A549 (cell line): ENCODE measurements at regions not wholly inside any gene's neighbourhood (a gene's known extent, or its start where the extent isn't known, plus 50 kb on each side); places are given as distances from the start of the nearest gene placed in this dataset.

Experiments used
- CBX8 ChIP-seq: fragments of 200-600 bp; sonication (generic); IDR thresholded peaks from 2 replicates; pipeline ENCODE4 v1.6.1; 2016
- CEBPB ChIP-seq, 2 experiments: fragments of >200 bp in 1 of 2; sonication (Bioruptor Twin) in 1 of 2; formaldehyde crosslinking in 1 of 2; IDR thresholded peaks; 2 replicates each; pipeline ENCODE4 v1.6.1; 2012 to 2016
- CHD2 ChIP-seq: fragments of 150-350 bp; IDR thresholded peaks from 2 replicates; pipeline ENCODE4 v1.6.1; 2014; ENCODE audit warnings: low read length; ENCODE audit not compliant: partially characterized antibody
- CTCF ChIP-seq: fragments of >200 bp; sonication (Bioruptor Twin); formaldehyde crosslinking; IDR thresholded peaks from 3 replicates; pipeline ENCODE4 v1.5.1; 2016
- KDM1A ChIP-seq: fragments of 200-600 bp; sonication (generic); IDR thresholded peaks from 2 replicates; pipeline ENCODE4 v1.6.1; 2016; ENCODE audit warnings: low read depth, mild to moderate bottlenecking
- MAX ChIP-seq: IDR thresholded peaks from 2 replicates; pipeline ENCODE4 v1.6.1; 2012
- MYC ChIP-seq: IDR thresholded peaks from 2 replicates; pipeline ENCODE4 v1.6.1; 2012; ENCODE audit warnings: mild to moderate bottlenecking, inconsistent platforms, low read length, improper control_type of control experiment, borderline replicate concordance
- PBX3 ChIP-seq: IDR thresholded peaks from 2 replicates; pipeline ENCODE4 v1.6.1; 2012
- POLR2A ChIP-seq: IDR thresholded peaks from 2 replicates; pipeline ENCODE4 v1.6.1; 2012; ENCODE audit warnings: mild to moderate bottlenecking, low read length
- POLR2AphosphoS2 ChIP-seq: conservative IDR thresholded peaks from 2 replicates; pipeline ENCODE4 v1.6.1; 2012; ENCODE audit warnings: low read length, improper control_type of control experiment, inconsistent platforms
- RFX5 ChIP-seq: fragments of 450-650 bp; IDR thresholded peaks from 2 replicates; pipeline ENCODE4 v1.7.1; 2014; ENCODE audit warnings: antibody characterized with exemption, mild to moderate bottlenecking, moderate library complexity
- USF2 ChIP-seq: fragments of 450-650 bp; IDR thresholded peaks from 2 replicates; pipeline ENCODE4 v1.6.1; 2014; ENCODE audit warnings: antibody characterized with exemption

- TF ChIP-seq CTCF = no peak
- TF ChIP-seq MAX = no peak
- TF ChIP-seq CHD2 = no peak
- no peak for TF ChIP-seq PBX3
- TF ChIP-seq POLR2A = no peak
- TF ChIP-seq CBX8 = no peak
- TF ChIP-seq USF2 = no peak
- TF ChIP-seq MYC = no peak
- TF ChIP-seq POLR2AphosphoS2 = no peak
- TF ChIP-seq RFX5 = no peak
- no peak for TF ChIP-seq CEBPB (IDR thresholded peaks at IDR 0.05)
- no peak for TF ChIP-seq KDM1A
Measured at GRCh38 chr10:78688230-78688900, 380.4 kb upstream of the ZMIZ1 start.
